Retinal pigment epithelial cell (primary cell): ENCODE measurements at regions not wholly inside any gene's neighbourhood (a gene's known extent, or its start where the extent isn't known, plus 50 kb on each side); places are given as distances from the start of the nearest gene placed in this dataset.
A peak's percentile ranks its signal among the peaks of the same experiment; 100 is the strongest.

ENCODE experiments used
- DNase-seq: peaks from one replicate; pipeline ENCODE4 v3.0.0-alpha.2; 2010; ENCODE audit warnings: low read depth
- H3K4me3 ChIP-seq: 2 replicates; pipeline ENCODE4 v1.5.1; 2011; ENCODE audit warnings: mild to moderate bottlenecking, low read length, control low read depth, moderate library complexity
- TF ChIP-seq, protein P1 (sequence below): conservative IDR thresholded peaks from 2 replicates; pipeline ENCODE4 v1.5.1; 2011; ENCODE audit warnings: low read depth, low read length, control low read depth, inconsistent platforms

- no peak for DNase-seq
- TF ChIP-seq, protein P1, sequence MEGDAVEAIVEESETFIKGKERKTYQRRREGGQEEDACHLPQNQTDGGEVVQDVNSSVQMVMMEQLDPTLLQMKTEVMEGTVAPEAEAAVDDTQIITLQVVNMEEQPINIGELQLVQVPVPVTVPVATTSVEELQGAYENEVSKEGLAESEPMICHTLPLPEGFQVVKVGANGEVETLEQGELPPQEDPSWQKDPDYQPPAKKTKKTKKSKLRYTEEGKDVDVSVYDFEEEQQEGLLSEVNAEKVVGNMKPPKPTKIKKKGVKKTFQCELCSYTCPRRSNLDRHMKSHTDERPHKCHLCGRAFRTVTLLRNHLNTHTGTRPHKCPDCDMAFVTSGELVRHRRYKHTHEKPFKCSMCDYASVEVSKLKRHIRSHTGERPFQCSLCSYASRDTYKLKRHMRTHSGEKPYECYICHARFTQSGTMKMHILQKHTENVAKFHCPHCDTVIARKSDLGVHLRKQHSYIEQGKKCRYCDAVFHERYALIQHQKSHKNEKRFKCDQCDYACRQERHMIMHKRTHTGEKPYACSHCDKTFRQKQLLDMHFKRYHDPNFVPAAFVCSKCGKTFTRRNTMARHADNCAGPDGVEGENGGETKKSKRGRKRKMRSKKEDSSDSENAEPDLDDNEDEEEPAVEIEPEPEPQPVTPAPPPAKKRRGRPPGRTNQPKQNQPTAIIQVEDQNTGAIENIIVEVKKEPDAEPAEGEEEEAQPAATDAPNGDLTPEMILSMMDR, result no peak
- no peak overlapping the region for H3K4me3 ChIP-seq
Observed at GRCh38 chr12:61647566-61647965, 612.6 kb upstream of the USP15 start.

DNA sequence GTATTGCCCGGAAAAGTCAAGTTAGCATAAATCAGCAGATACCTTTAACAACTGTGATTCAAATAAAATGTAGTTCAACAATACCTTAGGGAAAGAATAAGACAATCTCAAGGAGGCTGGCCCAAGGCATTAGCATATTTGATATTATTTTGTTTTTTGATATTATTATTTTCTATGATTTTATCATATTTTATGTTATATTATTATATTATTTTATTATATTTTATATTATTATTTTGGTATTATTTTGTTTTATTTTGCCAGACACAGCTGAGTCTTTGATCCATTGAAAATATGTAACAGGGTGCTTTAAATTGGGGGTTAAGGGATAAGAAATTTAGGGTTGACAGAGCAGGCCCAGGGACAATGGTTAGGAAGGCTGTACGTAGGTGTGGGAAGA is 607.9 kb upstream of the USP15 start:
- TF ChIP-seq, protein P1, result no peak
- no peak overlapping the region for H3K4me3 ChIP-seq
- no peak for DNase-seq

GRCh38 chr12:61654698-61655097 is 605.5 kb upstream of the USP15 start:
- TF ChIP-seq, protein P1, result peak; percentile 41
- DNase-seq, result no peak
- no peak overlapping the region for H3K4me3 ChIP-seq

DNA sequence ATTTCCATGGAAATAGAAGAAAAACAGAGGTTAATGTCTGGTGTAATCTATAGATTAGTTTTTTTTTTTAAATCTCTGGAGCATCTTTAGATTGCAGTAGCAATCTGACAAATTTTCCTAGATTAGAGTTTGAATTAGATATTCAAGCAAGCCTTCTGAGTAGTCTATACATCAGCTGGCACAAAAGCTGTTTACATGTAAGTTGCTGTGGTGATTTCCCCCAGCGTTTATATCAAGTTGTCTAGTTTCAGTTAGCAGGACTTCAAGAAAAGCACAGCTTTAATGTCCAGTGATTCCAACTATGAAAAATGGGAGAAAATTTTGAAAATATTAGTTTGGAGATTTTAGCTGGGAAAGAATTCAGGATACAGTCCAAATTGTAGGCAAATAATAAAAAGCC is 605.0 kb upstream of the USP15 start:
- TF ChIP-seq, protein P1, result no peak
- H3K4me3 ChIP-seq, result no peak overlapping the region
- DNase-seq, result no peak

GRCh38 chr12:61667676-61668075 is 592.5 kb upstream of the USP15 start:
- DNase-seq, result no peak
- TF ChIP-seq, protein P1, result no peak
- H3K4me3 ChIP-seq, result no peak overlapping the region

DNA sequence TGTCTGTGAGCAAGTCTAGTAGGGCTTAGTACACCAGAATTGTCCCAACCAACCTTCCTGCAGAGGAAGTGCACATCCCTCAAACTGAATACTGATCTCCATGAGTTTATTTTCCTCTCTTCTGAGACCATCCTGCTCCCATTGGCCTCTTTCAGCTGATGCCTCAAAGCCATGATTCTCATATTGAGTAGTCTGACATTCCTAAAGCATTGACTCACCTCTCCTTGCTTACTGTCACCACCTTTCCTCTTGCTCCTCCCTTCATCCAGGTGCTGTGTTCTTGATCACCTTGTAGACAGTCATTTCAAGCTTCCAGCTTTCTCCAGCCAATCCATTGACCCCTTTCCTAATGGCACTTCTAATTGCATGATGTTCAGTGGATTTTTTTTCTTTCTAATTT is 583.7 kb upstream of the USP15 start:
- no peak for DNase-seq
- TF ChIP-seq, protein P1, result no peak
- H3K4me3 ChIP-seq, result no peak overlapping the region

DNA sequence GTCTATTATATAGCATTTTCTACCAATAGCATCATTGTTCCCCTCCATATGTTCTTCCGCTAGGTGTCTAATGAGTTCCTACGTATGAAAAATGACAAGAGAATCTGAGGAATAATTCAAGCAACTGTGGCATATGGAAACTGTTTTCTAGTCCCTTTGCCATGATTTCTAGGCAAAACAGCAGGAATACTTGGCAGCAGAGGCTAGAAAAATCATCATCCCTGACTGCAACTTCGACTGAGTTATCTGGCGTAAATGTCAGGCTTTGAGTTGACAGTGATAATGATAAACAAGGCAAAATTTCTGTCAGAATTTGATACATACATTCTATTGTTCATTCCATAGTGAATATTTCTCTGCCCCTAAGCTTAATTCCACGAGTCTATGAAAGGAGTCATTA is 572.8 kb upstream of the USP15 start:
- H3K4me3 ChIP-seq, result no peak overlapping the region
- no peak for DNase-seq
- TF ChIP-seq, protein P1, result no peak
